Activated CD8-positive, alpha-beta memory T cell treated with anti-CD3 and anti-CD28 coated beads, Interleukin-2, amount 10 ng/mL, durations not matched to agents 7 days and 5 days (primary cell): ENCODE measurements at regions not wholly inside any gene's neighbourhood (a gene's known extent, or its start where the extent isn't known, plus 50 kb on each side); places are given as distances from the start of the nearest gene placed in this dataset.

Experiments used
- ATAC-seq: fragments of 150-1000 bp; cut with Tn5 transposase; one replicate; pipeline ENCODE4 v1.10.0; 2021; ENCODE audit warnings: moderate library complexity
- CTCF ChIA-PET: fragments of 350-600 bp; sonication (Branson Sonifier 250); formaldehyde crosslinking; loops from one replicate; lab custom pipeline; 2021; ENCODE audit warnings: antibody characterized with exemption; lab: Charles Lee
- DNase-seq: peaks from one replicate; pipeline ENCODE4 v3.0.0-alpha.2; 2020
- H3K27ac Mint-ChIP-seq: one replicate; pipeline ENCODE4 v1.8.0; 2021; ENCODE audit warnings: mild to moderate bottlenecking, mixed read lengths
- H3K27me3 Mint-ChIP-seq: one replicate; pipeline ENCODE4 v1.8.0; 2021; ENCODE audit warnings: mixed read lengths
- H3K36me3 Mint-ChIP-seq: one replicate; pipeline ENCODE4 v1.8.0; 2021; ENCODE audit warnings: mild to moderate bottlenecking, mixed read lengths
- H3K4me1 Mint-ChIP-seq: one replicate; pipeline ENCODE4 v1.8.0; 2021; ENCODE audit warnings: mixed read lengths
- H3K4me3 Mint-ChIP-seq: one replicate; pipeline ENCODE4 v1.8.0; 2021; ENCODE audit warnings: mild to moderate bottlenecking, moderate library complexity, mixed read lengths
- H3K9me3 Mint-ChIP-seq: one replicate; pipeline ENCODE4 v1.8.0; 2022; ENCODE audit warnings: low read depth, mixed read lengths

- no peak overlapping the region for H3K4me3 Mint-ChIP-seq
- no peaks in the 10 kb centered on the region for H3K4me1 Mint-ChIP-seq
- ATAC-seq (no peak), DNase-seq (no peak)
- H3K27ac Mint-ChIP-seq: no peak overlapping the region
- H3K9me3 Mint-ChIP-seq: no peaks in the 10 kb centered on the region
- H3K36me3 Mint-ChIP-seq: no peaks in the 10 kb centered on the region
- CTCF ChIA-PET: no interaction called here
- peaks cover 51% of the 10 kb centered on the region for H3K27me3 Mint-ChIP-seq
Observed at GRCh38 chr2:200216310-200216709, 90.2 kb upstream of the SPATS2L start.

GRCh38 chr2:200217320-200217719 is 89.2 kb upstream of the SPATS2L start:
- no peaks in the 10 kb centered on the region for H3K36me3 Mint-ChIP-seq
- H3K4me1 Mint-ChIP-seq: no peaks in the 10 kb centered on the region
- no peaks in the 10 kb centered on the region for H3K9me3 Mint-ChIP-seq
- no peak overlapping the region for H3K27ac Mint-ChIP-seq
- no peak overlapping the region for H3K4me3 Mint-ChIP-seq
- DNase-seq (no peak), ATAC-seq (no peak)
- CTCF ChIA-PET: no interaction called here
- H3K27me3 Mint-ChIP-seq: peaks cover 43% of the 10 kb centered on the region

GRCh38 chr2:200218645-200219044 is 87.8 kb upstream of the SPATS2L start:
- H3K27me3 Mint-ChIP-seq: peaks cover 35% of the 10 kb centered on the region
- ATAC-seq (no peak), DNase-seq (no peak)
- no peaks in the 10 kb centered on the region for H3K4me1 Mint-ChIP-seq
- H3K9me3 Mint-ChIP-seq: no peaks in the 10 kb centered on the region
- no peak overlapping the region for H3K4me3 Mint-ChIP-seq
- no peaks in the 10 kb centered on the region for H3K36me3 Mint-ChIP-seq
- H3K27ac Mint-ChIP-seq: no peak overlapping the region
- CTCF ChIA-PET: no interaction called here

GRCh38 chr2:200219309-200220113 is 87.0 kb upstream of the SPATS2L start:
- H3K36me3 Mint-ChIP-seq: no peaks in the 10 kb centered on the region
- H3K27me3 Mint-ChIP-seq: peaks cover 32% of the 10 kb centered on the region
- H3K27ac Mint-ChIP-seq: no peak overlapping the region
- ATAC-seq: no peak
- DNase-seq: no peak
- H3K4me1 Mint-ChIP-seq: no peaks in the 10 kb centered on the region
- CTCF ChIA-PET: no interaction called here
- no peak overlapping the region for H3K4me3 Mint-ChIP-seq
- no peaks in the 10 kb centered on the region for H3K9me3 Mint-ChIP-seq

GRCh38 chr2:200220251-200220650 is 86.2 kb upstream of the SPATS2L start:
- no peak overlapping the region for H3K4me3 Mint-ChIP-seq
- CTCF ChIA-PET: no interaction called here
- no peak for ATAC-seq
- no peak overlapping the region for H3K27ac Mint-ChIP-seq
- H3K27me3 Mint-ChIP-seq: peaks cover 28% of the 10 kb centered on the region
- DNase-seq: no peak
- H3K9me3 Mint-ChIP-seq: no peaks in the 10 kb centered on the region
- no peaks in the 10 kb centered on the region for H3K4me1 Mint-ChIP-seq
- no peaks in the 10 kb centered on the region for H3K36me3 Mint-ChIP-seq

- no peaks in the 10 kb centered on the region for H3K36me3 Mint-ChIP-seq
- CTCF ChIA-PET: no interaction called here
- no peak for ATAC-seq
- H3K4me3 Mint-ChIP-seq: no peak overlapping the region
- no peak for DNase-seq
- peaks cover 25% of the 10 kb centered on the region for H3K27me3 Mint-ChIP-seq
- no peaks in the 10 kb centered on the region for H3K9me3 Mint-ChIP-seq
- H3K4me1 Mint-ChIP-seq: no peaks in the 10 kb centered on the region
- no peak overlapping the region for H3K27ac Mint-ChIP-seq
Observed at GRCh38 chr2:200221055-200221955, 85.2 kb upstream of the SPATS2L start.

- Mint-ChIP-seq H3K27ac (no peak overlapping the region), H3K27me3 (peaks cover 30% of the 10 kb centered on the region), H3K4me1 (no peaks in the 10 kb centered on the region), H3K36me3 (no peaks in the 10 kb centered on the region), H3K4me3 (no peak overlapping the region), H3K9me3 (no peaks in the 10 kb centered on the region)
- CTCF ChIA-PET: no interaction called here
- ATAC-seq (no peak), DNase-seq (no peak)
Observed at GRCh38 chr2:200222791-200223190, 83.7 kb upstream of the SPATS2L start.

GRCh38 chr2:200223205-200223784 is 83.2 kb upstream of the SPATS2L start:
- H3K9me3 Mint-ChIP-seq: no peaks in the 10 kb centered on the region
- CTCF ChIA-PET: no interaction called here
- no peaks in the 10 kb centered on the region for H3K36me3 Mint-ChIP-seq
- no peak overlapping the region for H3K4me3 Mint-ChIP-seq
- ATAC-seq (no peak), DNase-seq (no peak)
- H3K27me3 Mint-ChIP-seq: peaks cover 31% of the 10 kb centered on the region
- no peak overlapping the region for H3K27ac Mint-ChIP-seq
- no peaks in the 10 kb centered on the region for H3K4me1 Mint-ChIP-seq

GRCh38 chr2:200225951-200226350 is 80.5 kb upstream of the SPATS2L start:
- no peak for DNase-seq
- Mint-ChIP-seq H3K36me3 (no peaks in the 10 kb centered on the region), H3K27ac (no peak overlapping the region), H3K4me1 (no peaks in the 10 kb centered on the region), H3K9me3 (no peaks in the 10 kb centered on the region), H3K27me3 (peaks cover 44% of the 10 kb centered on the region), H3K4me3 (no peak overlapping the region)
- CTCF ChIA-PET: no interaction called here
- no peak for ATAC-seq

- CTCF ChIA-PET: no interaction called here
- no peak overlapping the region for H3K4me3 Mint-ChIP-seq
Observed at GRCh38 chr2:200226451-200227426, 79.8 kb upstream of the SPATS2L start.

GRCh38 chr2:200230716-200231115 is 75.8 kb upstream of the SPATS2L start:
- ATAC-seq (no peak), DNase-seq (no peak)
- no peak overlapping the region for H3K27ac Mint-ChIP-seq
- H3K27me3 Mint-ChIP-seq: peaks cover 50% of the 10 kb centered on the region
- no peaks in the 10 kb centered on the region for H3K9me3 Mint-ChIP-seq
- no peaks in the 10 kb centered on the region for H3K36me3 Mint-ChIP-seq
- H3K4me1 Mint-ChIP-seq: no peaks in the 10 kb centered on the region
- no peak overlapping the region for H3K4me3 Mint-ChIP-seq
- CTCF ChIA-PET: no interaction called here

More at GRCh38 chr2:200226451-200227426, 79.8 kb upstream of the SPATS2L start:
- no peak for DNase-seq
- Mint-ChIP-seq H3K27ac (no peak overlapping the region), H3K27me3 (peaks cover 44% of the 10 kb centered on the region), H3K36me3 (no peaks in the 10 kb centered on the region), H3K4me1 (no peaks in the 10 kb centered on the region), H3K9me3 (no peaks in the 10 kb centered on the region)
- no peak for ATAC-seq

GRCh38 chr2:200235533-200235932 is 71.0 kb upstream of the SPATS2L start:
- CTCF ChIA-PET: no interaction called here
- H3K27ac Mint-ChIP-seq: no peak overlapping the region
- ATAC-seq (no peak), DNase-seq (no peak)
- peaks cover 5% of the 10 kb centered on the region for H3K4me1 Mint-ChIP-seq
- H3K36me3 Mint-ChIP-seq: no peaks in the 10 kb centered on the region
- no peak overlapping the region for H3K4me3 Mint-ChIP-seq
- H3K27me3 Mint-ChIP-seq: peaks cover 56% of the 10 kb centered on the region
- no peaks in the 10 kb centered on the region for H3K9me3 Mint-ChIP-seq

- ATAC-seq (peak; percentile 53), DNase-seq (no peak)
- CTCF ChIA-PET: no interaction called here
- H3K4me3 Mint-ChIP-seq: no peak overlapping the region
- H3K4me1 Mint-ChIP-seq: peaks cover 5% of the 10 kb centered on the region
- peaks cover 51% of the 10 kb centered on the region for H3K27me3 Mint-ChIP-seq
- no peaks in the 10 kb centered on the region for H3K36me3 Mint-ChIP-seq
- no peak overlapping the region for H3K27ac Mint-ChIP-seq
- no peaks in the 10 kb centered on the region for H3K9me3 Mint-ChIP-seq
Observed at GRCh38 chr2:200239216-200239615, 67.3 kb upstream of the SPATS2L start.
